ENCODE measurements at regions not wholly inside any gene's neighbourhood (a gene's known extent, or its start where the extent isn't known, plus 50 kb on each side); places are given as distances from the start of the nearest gene placed in this dataset.

- DNase-seq (ENCODE audit: low read depth, low spot score): peak; percentile 83
These were observed 881.1 kb downstream of the EPHA7 start for GRCh38 chr6:92538275-92538674.

GRCh38 chr6:92534109-92534508 lies 885.2 kb downstream of the EPHA7 start:
- DNase-seq (ENCODE audit: low read depth, low spot score): no peak

- DNase-seq (ENCODE audit: low read depth, low spot score): no peak
These were observed 896.8 kb downstream of the EPHA7 start for GRCh38 chr6:92522589-92522988.

GRCh38 chr6:92521553-92521952 lies 897.8 kb downstream of the EPHA7 start:
- peak; percentile 36 for DNase-seq (ENCODE audit: low read depth, low spot score)

- no peak for DNase-seq (ENCODE audit: low read depth, low spot score)
These were observed 909.2 kb downstream of the EPHA7 start for GRCh38 chr6:92510137-92510536.

- DNase-seq (ENCODE audit: low read depth, low spot score): peak; percentile 7
These were observed 911.8 kb downstream of the EPHA7 start for GRCh38 chr6:92507552-92507951.

- DNase-seq (ENCODE audit: low read depth, low spot score): no peak
These were observed 914.9 kb downstream of the EPHA7 start for GRCh38 chr6:92504509-92504908.

- DNase-seq (ENCODE audit: low read depth, low spot score): no peak
These were observed 922.1 kb downstream of the EPHA7 start for GRCh38 chr6:92497281-92497680.

GRCh38 chr6:92496527-92496926 lies 922.8 kb downstream of the EPHA7 start:
- DNase-seq (ENCODE audit: low read depth, low spot score): no peak

- DNase-seq (ENCODE audit: low read depth, low spot score): peak; percentile 58
These were observed 924.1 kb downstream of the EPHA7 start for GRCh38 chr6:92495242-92495641.

- no peak for DNase-seq (ENCODE audit: low read depth, low spot score)
These were observed 933.9 kb downstream of the EPHA7 start for GRCh38 chr6:92485487-92485886.

GRCh38 chr6:92479831-92480230 lies 939.5 kb downstream of the EPHA7 start:
- peak; percentile 19 for DNase-seq (ENCODE audit: low read depth, low spot score)

- no peak for DNase-seq (ENCODE audit: low read depth, low spot score)
These were observed 946.3 kb downstream of the EPHA7 start for GRCh38 chr6:92473056-92473455.

- no peak for DNase-seq (ENCODE audit: low read depth, low spot score)
These were observed 950.1 kb downstream of the EPHA7 start for GRCh38 chr6:92469186-92469828.

GRCh38 chr6:92468066-92468465 lies 951.3 kb downstream of the EPHA7 start:
- no peak for DNase-seq (ENCODE audit: low read depth, low spot score)

- no peak for DNase-seq (ENCODE audit: low read depth, low spot score)
These were observed 959.2 kb downstream of the EPHA7 start for GRCh38 chr6:92460133-92460532.

- no peak for DNase-seq (ENCODE audit: low read depth, low spot score)
These were observed 959.8 kb downstream of the EPHA7 start for GRCh38 chr6:92459606-92460005.

- DNase-seq (ENCODE audit: low read depth, low spot score): no peak
These were observed 973.3 kb downstream of the EPHA7 start for GRCh38 chr6:92446052-92446451.

GRCh38 chr6:92433911-92434310 lies 985.4 kb downstream of the EPHA7 start:
- DNase-seq (ENCODE audit: low read depth, low spot score): no peak

GRCh38 chr6:92431502-92431901 lies 987.9 kb downstream of the EPHA7 start:
- DNase-seq (ENCODE audit: low read depth, low spot score): no peak

- peak; percentile 27 for DNase-seq (ENCODE audit: low read depth, low spot score)
These were observed 990.9 kb downstream of the EPHA7 start for GRCh38 chr6:92428448-92428847.

- DNase-seq (ENCODE audit: low read depth, low spot score): no peak
These were observed 991.9 kb downstream of the EPHA7 start for GRCh38 chr6:92427453-92427852.

- no peak for DNase-seq (ENCODE audit: low read depth, low spot score)
These were observed 1003.7 kb downstream of the EPHA7 start for GRCh38 chr6:92415656-92416055.

- no peak for DNase-seq (ENCODE audit: low read depth, low spot score)
These were observed 1011.0 kb downstream of the EPHA7 start for GRCh38 chr6:92408350-92408749.
